ENCODE measurements at regions not wholly inside any gene's neighbourhood (a gene's known extent, or its start where the extent isn't known, plus 50 kb on each side); places are given as distances from the start of the nearest gene placed in this dataset.

DNA sequence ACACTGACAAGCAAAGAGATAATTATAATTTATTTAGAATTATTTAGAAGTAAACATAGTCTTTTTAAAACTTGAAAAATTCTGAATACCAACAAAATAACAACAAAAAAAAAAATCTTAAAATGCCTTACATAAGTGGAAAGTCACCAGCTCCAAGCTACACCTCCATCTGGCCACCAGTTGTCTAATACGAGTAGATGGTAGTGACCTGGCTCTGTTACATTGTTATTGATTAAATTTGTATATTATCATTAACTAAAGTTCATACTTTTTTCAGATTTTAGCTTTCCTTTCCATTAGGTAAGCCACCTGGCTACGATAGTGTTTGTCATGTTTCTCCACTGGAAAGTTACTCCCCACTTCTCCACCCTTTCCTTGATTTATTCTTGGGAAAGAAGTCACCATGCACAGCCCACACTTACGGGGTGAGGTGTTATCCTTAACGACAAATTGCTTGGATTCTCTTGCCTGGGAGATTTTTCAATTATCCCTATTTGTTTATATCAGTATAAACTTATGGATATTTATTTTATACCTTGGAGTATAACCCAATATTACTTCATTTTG is 464.5 kb upstream of the CHAC2 start:
- no peak for TF ChIP-seq CTCF (IDR thresholded peaks at IDR 0.05)
- Histone ChIP-seq H3K27ac (no peak overlapping the region), H3K9me3 (no peaks in the 10 kb centered on the region), H3K36me3 (no peaks in the 10 kb centered on the region), H3K4me1 (ENCODE audit: control insufficient read depth in 1 of 2, insufficient read depth in 1 of 2, low read depth in 1 of 2, low read length in 1 of 2) (no peaks in the 10 kb centered on the region), H3K27me3 (no peaks in the 10 kb centered on the region), H3K4me3 (ENCODE audit: low read depth in 1 of 2, low read length in 1 of 2) (no peak overlapping the region)

- Histone ChIP-seq H3K4me3 (ENCODE audit: low read depth in 1 of 2, low read length in 1 of 2) (no peak overlapping the region), H3K4me1 (ENCODE audit: control insufficient read depth in 1 of 2, insufficient read depth in 1 of 2, low read depth in 1 of 2, low read length in 1 of 2) (no peaks in the 10 kb centered on the region), H3K27ac (no peak overlapping the region), H3K9me3 (no peaks in the 10 kb centered on the region), H3K36me3 (no peaks in the 10 kb centered on the region), H3K27me3 (no peaks in the 10 kb centered on the region)
- no peak for TF ChIP-seq CTCF (IDR thresholded peaks at IDR 0.05)
Observed at GRCh38 chr2:53302455-53302854, 465.1 kb upstream of the CHAC2 start.

GRCh38 chr2:53289309-53290006 is 478.1 kb upstream of the CHAC2 start:
- H3K27ac ChIP-seq: no peak overlapping the region
- H3K4me1 ChIP-seq (ENCODE audit: control insufficient read depth in 1 of 2, insufficient read depth in 1 of 2, low read depth in 1 of 2, low read length in 1 of 2): no peaks in the 10 kb centered on the region
- no peaks in the 10 kb centered on the region for H3K27me3 ChIP-seq
- no peaks in the 10 kb centered on the region for H3K9me3 ChIP-seq
- no peak for TF ChIP-seq CTCF (IDR thresholded peaks at IDR 0.05)
- H3K4me3 ChIP-seq (ENCODE audit: low read depth in 1 of 2, low read length in 1 of 2): no peak overlapping the region
- no peaks in the 10 kb centered on the region for H3K36me3 ChIP-seq

DNA sequence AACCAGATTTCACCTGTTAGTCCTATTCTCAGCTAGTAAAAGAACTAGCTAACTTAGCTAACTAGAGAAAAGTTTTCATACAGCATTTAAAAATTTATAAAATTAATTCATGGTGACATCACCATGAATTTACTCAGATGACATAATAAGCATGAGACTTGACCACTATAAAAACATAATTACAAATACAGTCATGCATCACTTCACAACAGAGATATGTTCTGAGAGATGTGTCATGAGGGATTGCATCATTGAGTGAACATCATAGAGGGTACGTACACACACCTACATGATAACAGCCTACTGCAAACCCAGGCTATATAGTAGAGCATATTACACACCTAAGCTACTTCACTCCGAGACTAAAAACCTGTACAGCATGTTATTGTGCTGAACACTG is 481.3 kb upstream of the CHAC2 start:
- TF ChIP-seq CTCF (IDR thresholded peaks at IDR 0.05): no peak
- Histone ChIP-seq H3K27ac (no peak overlapping the region), H3K4me3 (ENCODE audit: low read depth in 1 of 2, low read length in 1 of 2) (no peak overlapping the region), H3K27me3 (no peaks in the 10 kb centered on the region), H3K9me3 (no peaks in the 10 kb centered on the region), H3K36me3 (no peaks in the 10 kb centered on the region), H3K4me1 (ENCODE audit: control insufficient read depth in 1 of 2, insufficient read depth in 1 of 2, low read depth in 1 of 2, low read length in 1 of 2) (no peaks in the 10 kb centered on the region)

GRCh38 chr2:53275743-53276142 is 491.9 kb upstream of the CHAC2 start:
- no peaks in the 10 kb centered on the region for H3K4me1 ChIP-seq (ENCODE audit: control insufficient read depth in 1 of 2, insufficient read depth in 1 of 2, low read depth in 1 of 2, low read length in 1 of 2)
- no peaks in the 10 kb centered on the region for H3K9me3 ChIP-seq
- TF ChIP-seq CTCF (IDR thresholded peaks at IDR 0.05): no peak
- H3K27me3 ChIP-seq: no peaks in the 10 kb centered on the region
- H3K36me3 ChIP-seq: no peaks in the 10 kb centered on the region
- H3K4me3 ChIP-seq (ENCODE audit: low read depth in 1 of 2, low read length in 1 of 2): no peak overlapping the region
- no peak overlapping the region for H3K27ac ChIP-seq
